ENCODE measurements at regions not wholly inside any gene's neighbourhood (a gene's known extent, or its start where the extent isn't known, plus 50 kb on each side); places are given as distances from the start of the nearest gene placed in this dataset.

DNA sequence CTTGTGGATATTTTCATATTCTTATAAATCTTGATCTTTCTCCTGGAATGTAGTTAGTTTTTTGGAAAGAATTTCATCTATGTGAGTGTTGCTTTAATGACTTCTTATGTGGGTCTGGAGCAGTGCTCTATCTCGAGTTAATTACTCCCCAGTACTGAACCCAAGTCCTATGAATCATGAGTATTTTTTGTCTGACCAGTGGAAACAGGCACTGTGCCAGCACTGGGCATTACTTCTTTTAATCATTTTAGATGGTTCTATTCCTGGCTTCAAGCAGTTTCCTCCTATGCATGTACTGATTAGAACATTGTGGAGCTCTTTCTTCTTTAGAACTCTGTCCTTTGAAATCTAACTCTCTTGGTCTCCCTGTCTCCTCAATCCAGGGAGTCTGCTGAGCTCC, 466.3 kb downstream of the PCDH17 start:
- H3K79me2 ChIP-seq (ENCODE audit: insufficient read depth, low read length), result no peaks in the 10 kb centered on the region
- no peak overlapping the region for H2AFZ ChIP-seq (ENCODE audit: low read length)
- H3K36me3 ChIP-seq (ENCODE audit: insufficient read depth, low read length), result no peaks in the 10 kb centered on the region
- no peaks in the 10 kb centered on the region for H3K9me3 ChIP-seq (ENCODE audit: insufficient read depth, low read depth, low read length)
- no peak overlapping the region for H3K4me2 ChIP-seq (ENCODE audit: low read depth, low read length, poor library complexity, severe bottlenecking)
- no peak overlapping the region for H3K4me3 ChIP-seq (ENCODE audit: low read length, poor library complexity, severe bottlenecking)
- no peaks in the 10 kb centered on the region for H4K20me1 ChIP-seq (ENCODE audit: insufficient read depth, low read length, poor library complexity, severe bottlenecking)
- no peaks in the 10 kb centered on the region for H3F3A ChIP-seq (ENCODE audit: low read depth)
- H3K9ac ChIP-seq (ENCODE audit: low read depth, low read length, poor library complexity, severe bottlenecking), result no peak overlapping the region
- peaks cover 28% of the 10 kb centered on the region for H3K27me3 ChIP-seq (ENCODE audit: insufficient read depth, low read length, poor library complexity, severe bottlenecking)
- H3K9me2 ChIP-seq (replicated peaks; ENCODE audit: low read depth, low read length), result no peaks in the 10 kb centered on the region
- H3K4me1 ChIP-seq (ENCODE audit: insufficient read depth, low read length, poor library complexity, severe bottlenecking), result no peaks in the 10 kb centered on the region
- TF ChIP-seq EZH2phosphoT487 (IDR thresholded peaks at IDR 0.05; ENCODE audit: borderline replicate concordance), result no peak
- TF ChIP-seq, protein P1, sequence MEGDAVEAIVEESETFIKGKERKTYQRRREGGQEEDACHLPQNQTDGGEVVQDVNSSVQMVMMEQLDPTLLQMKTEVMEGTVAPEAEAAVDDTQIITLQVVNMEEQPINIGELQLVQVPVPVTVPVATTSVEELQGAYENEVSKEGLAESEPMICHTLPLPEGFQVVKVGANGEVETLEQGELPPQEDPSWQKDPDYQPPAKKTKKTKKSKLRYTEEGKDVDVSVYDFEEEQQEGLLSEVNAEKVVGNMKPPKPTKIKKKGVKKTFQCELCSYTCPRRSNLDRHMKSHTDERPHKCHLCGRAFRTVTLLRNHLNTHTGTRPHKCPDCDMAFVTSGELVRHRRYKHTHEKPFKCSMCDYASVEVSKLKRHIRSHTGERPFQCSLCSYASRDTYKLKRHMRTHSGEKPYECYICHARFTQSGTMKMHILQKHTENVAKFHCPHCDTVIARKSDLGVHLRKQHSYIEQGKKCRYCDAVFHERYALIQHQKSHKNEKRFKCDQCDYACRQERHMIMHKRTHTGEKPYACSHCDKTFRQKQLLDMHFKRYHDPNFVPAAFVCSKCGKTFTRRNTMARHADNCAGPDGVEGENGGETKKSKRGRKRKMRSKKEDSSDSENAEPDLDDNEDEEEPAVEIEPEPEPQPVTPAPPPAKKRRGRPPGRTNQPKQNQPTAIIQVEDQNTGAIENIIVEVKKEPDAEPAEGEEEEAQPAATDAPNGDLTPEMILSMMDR (conservative IDR thresholded peaks at IDR 0.05; ENCODE audit: low read length), result no peak

DNA sequence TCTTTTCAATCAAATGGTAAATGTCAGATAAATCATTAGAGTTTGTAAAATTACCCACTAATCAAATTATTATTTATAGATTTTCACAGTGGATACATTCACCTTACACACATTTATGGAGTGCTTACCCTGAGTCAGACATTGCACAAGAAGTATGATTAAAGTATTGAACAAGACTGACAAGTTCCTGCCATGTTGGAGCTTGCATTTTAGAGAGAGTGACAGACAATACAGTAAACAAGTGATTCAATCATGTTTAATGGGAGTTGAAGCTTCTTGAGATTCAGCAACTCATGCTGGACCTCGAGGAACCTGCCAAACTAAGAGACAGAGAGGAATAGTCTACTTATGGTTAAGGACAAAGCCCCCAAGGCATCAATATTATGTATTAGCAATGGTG, 487.8 kb downstream of the PCDH17 start:
- no peaks in the 10 kb centered on the region for H3K9me3 ChIP-seq (ENCODE audit: insufficient read depth, low read depth, low read length)
- H2AFZ ChIP-seq (ENCODE audit: low read length), result no peak overlapping the region
- no peak overlapping the region for H3K4me2 ChIP-seq (ENCODE audit: low read depth, low read length, poor library complexity, severe bottlenecking)
- TF ChIP-seq, protein P1 (conservative IDR thresholded peaks at IDR 0.05; ENCODE audit: low read length), result no peak
- no peak for TF ChIP-seq EZH2phosphoT487 (IDR thresholded peaks at IDR 0.05; ENCODE audit: borderline replicate concordance)
- no peak overlapping the region for H3K9ac ChIP-seq (ENCODE audit: low read depth, low read length, poor library complexity, severe bottlenecking)
- H4K20me1 ChIP-seq (ENCODE audit: insufficient read depth, low read length, poor library complexity, severe bottlenecking), result no peaks in the 10 kb centered on the region
- no peaks in the 10 kb centered on the region for H3K27me3 ChIP-seq (ENCODE audit: insufficient read depth, low read length, poor library complexity, severe bottlenecking)
- H3K4me3 ChIP-seq (ENCODE audit: low read length, poor library complexity, severe bottlenecking), result no peak overlapping the region
- H3K36me3 ChIP-seq (ENCODE audit: insufficient read depth, low read length), result no peaks in the 10 kb centered on the region
- H3K79me2 ChIP-seq (ENCODE audit: insufficient read depth, low read length), result no peaks in the 10 kb centered on the region
- no peaks in the 10 kb centered on the region for H3F3A ChIP-seq (ENCODE audit: low read depth)
- H3K4me1 ChIP-seq (ENCODE audit: insufficient read depth, low read length, poor library complexity, severe bottlenecking), result no peaks in the 10 kb centered on the region
- no peaks in the 10 kb centered on the region for H3K9me2 ChIP-seq (replicated peaks; ENCODE audit: low read depth, low read length)

DNA sequence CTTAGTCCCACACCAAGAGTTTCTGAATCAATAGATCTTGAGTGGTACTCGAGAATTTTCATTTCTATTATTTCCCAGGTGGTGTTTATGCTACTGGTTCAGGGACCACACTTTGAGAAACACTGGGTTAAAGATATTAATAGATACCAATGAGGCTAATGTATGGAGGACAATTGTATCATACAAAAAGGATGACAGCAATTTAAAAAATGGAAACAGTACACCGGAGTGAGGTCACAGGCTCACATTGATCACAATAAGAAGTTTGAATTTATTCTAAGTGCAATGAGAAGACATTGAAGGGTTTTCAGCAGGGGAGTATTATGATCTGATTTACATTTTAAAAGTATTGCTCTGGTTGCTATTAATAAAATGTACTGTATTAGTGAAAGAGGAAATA, 488.3 kb downstream of the PCDH17 start:
- no peaks in the 10 kb centered on the region for H3K4me1 ChIP-seq (ENCODE audit: insufficient read depth, low read length, poor library complexity, severe bottlenecking)
- no peaks in the 10 kb centered on the region for H3K9me2 ChIP-seq (replicated peaks; ENCODE audit: low read depth, low read length)
- H3F3A ChIP-seq (ENCODE audit: low read depth), result no peaks in the 10 kb centered on the region
- no peaks in the 10 kb centered on the region for H4K20me1 ChIP-seq (ENCODE audit: insufficient read depth, low read length, poor library complexity, severe bottlenecking)
- no peak overlapping the region for H3K4me3 ChIP-seq (ENCODE audit: low read length, poor library complexity, severe bottlenecking)
- no peaks in the 10 kb centered on the region for H3K36me3 ChIP-seq (ENCODE audit: insufficient read depth, low read length)
- H3K27me3 ChIP-seq (ENCODE audit: insufficient read depth, low read length, poor library complexity, severe bottlenecking), result no peaks in the 10 kb centered on the region
- no peak overlapping the region for H3K4me2 ChIP-seq (ENCODE audit: low read depth, low read length, poor library complexity, severe bottlenecking)
- no peaks in the 10 kb centered on the region for H3K79me2 ChIP-seq (ENCODE audit: insufficient read depth, low read length)
- H3K9ac ChIP-seq (ENCODE audit: low read depth, low read length, poor library complexity, severe bottlenecking), result no peak overlapping the region
- no peak overlapping the region for H2AFZ ChIP-seq (ENCODE audit: low read length)
- no peaks in the 10 kb centered on the region for H3K9me3 ChIP-seq (ENCODE audit: insufficient read depth, low read depth, low read length)
- TF ChIP-seq, protein P1 (conservative IDR thresholded peaks at IDR 0.05; ENCODE audit: low read length), result no peak
- no peak for TF ChIP-seq EZH2phosphoT487 (IDR thresholded peaks at IDR 0.05; ENCODE audit: borderline replicate concordance)
